CD4-positive, alpha-beta T cell treated with Interleukin-1 beta for 1 hour (primary cell): ENCODE measurements at regions not wholly inside any gene's neighbourhood (a gene's known extent, or its start where the extent isn't known, plus 50 kb on each side); places are given as distances from the start of the nearest gene placed in this dataset.
"Not testable (repeated sequence)": the region's sequence is repeated elsewhere in the genome, so short reads cannot be mapped to it uniquely, and the experiment has no call there.

ENCODE experiments used
- DNase-seq, 2 donors: peaks; one replicate each; pipeline ENCODE4 v3.0.0-alpha.2; 2020 to 2022

DNA sequence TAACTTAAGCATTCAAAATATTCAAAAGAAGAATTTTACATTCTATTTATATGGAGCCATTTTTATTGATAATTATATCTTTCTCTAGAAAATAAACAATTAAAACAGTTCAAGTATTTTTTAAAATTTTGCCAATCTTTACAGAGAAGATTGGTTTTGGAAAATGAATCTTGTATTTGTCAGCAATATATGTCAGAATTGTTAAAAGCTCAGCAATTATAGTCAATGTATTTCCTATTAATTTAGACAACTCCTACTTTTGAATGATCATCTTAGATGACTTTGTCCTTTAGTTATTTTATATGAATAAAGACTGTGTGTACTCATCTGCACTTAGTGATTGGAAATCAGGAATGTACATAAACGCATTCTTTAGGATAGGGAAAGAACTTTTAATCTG is 223.9 kb upstream of the MAD2L1 start:
- no peak for DNase-seq

DNA sequence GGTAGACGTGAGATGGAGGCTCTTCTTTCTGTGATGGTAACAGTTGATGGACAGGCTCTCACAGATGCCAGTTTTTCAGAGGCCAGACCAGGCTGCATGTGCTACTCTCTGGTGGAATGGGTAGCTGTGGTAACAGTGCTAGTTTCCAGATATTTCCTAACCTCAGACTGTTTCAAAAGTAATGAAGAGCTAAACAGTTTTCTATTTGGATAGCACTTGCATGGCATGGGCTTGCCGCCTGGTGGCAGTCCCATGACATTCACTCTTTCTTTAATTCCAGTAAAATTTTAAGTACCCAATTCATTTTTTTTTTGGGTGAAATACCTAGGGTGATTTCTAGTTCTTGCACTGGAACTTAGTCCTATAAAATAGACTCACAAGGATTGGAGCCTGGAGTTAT is 220.2 kb upstream of the MAD2L1 start:
- no peak for DNase-seq

DNA sequence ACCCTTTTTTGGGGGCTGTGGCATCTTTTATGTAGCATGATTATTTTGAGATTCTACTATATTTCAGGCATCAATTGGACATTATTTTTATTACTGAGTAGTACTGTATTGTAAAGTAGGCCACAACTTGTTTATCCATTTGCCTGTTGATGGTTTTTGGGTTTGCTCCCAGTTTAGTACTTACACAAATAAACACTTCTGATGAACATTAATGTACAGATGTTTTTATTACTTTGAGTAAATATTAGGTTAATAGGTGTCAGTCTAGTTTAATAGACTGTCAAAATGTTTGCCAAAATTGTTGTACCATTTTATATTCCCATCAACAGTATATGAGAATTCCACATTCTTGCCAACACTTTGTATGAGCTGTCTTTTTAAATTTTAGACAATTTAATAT is 214.9 kb upstream of the MAD2L1 start:
- no peak for DNase-seq

DNA sequence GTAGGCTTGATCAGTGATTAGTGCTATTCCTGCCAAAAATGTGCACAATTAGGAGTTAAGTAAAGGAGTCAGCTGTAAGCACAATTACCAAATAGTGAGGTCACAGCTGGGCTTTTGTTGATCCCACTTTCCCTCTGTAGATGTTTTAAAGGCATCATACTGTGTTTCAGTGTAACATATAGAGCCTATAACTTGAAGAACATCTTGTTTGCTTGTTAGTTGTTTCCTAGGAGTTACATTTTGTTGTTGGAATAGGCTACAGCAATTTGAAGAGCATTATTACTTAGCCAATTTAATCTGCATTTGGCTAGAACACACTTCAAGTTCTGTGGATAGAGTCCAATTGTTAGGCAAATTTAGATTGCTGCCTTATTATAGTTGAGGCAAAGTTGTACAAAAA is 210.7 kb upstream of the MAD2L1 start:
- no peak for DNase-seq

DNA sequence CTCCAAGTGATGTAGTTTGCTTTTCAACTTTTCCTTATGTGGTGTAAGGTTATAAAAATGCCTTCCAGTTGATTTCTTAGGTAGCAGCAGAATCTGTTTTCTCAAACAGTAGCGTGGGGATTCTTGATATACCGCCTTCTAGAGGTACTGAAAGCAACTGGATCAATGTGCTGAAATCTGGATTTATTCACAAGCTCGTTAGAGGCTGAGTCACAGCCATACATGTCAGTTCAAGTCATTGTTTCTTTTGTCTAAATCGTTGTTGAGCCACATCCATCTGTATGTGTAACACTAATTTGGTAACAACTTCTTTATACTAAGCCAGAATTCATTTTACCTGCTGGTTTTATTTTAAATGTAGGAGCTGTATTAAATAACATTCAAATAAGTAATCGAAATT is 200.0 kb upstream of the MAD2L1 start:
- DNase-seq: no peak

DNA sequence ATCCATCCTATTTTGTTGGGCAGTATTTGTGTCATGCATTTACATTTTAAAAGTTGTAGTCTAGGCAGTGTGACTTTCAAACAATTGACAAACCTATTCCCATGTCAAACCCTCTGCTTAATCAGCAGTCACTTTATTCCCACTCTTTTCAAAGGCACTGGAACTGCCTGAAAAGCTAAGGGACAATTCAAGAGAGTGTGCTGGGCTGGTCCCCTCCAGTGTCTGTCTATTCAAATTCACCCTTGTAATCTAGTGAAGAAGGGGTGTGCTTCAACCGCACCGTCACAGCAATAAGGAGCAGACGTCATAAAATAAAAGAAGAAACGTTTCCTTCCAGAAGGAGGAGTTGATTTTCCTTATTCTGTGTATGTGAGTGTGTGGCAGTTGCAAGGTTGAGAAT is 197.0 kb upstream of the MAD2L1 start:
- DNase-seq: no peak

DNA sequence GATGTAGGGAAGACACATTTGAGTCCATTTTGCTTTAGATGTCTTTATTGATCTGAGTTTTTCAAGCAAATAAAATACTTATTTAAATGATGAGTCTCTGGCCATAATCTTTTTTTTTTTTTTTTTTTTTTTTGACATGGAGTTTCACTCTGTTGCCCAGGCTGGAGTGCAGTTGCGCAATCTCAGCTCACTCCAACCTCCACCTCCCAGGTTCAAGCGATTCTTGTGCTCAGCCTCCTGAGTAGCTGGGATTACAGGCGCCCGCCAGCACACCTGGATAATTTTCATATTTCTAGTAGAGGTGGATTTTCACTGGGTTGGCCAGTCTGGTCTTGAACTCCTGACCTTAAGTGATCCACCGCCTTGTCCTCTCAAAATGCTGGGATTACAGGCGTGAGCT is 194.5 kb upstream of the MAD2L1 start:
- DNase-seq: no peak

DNA sequence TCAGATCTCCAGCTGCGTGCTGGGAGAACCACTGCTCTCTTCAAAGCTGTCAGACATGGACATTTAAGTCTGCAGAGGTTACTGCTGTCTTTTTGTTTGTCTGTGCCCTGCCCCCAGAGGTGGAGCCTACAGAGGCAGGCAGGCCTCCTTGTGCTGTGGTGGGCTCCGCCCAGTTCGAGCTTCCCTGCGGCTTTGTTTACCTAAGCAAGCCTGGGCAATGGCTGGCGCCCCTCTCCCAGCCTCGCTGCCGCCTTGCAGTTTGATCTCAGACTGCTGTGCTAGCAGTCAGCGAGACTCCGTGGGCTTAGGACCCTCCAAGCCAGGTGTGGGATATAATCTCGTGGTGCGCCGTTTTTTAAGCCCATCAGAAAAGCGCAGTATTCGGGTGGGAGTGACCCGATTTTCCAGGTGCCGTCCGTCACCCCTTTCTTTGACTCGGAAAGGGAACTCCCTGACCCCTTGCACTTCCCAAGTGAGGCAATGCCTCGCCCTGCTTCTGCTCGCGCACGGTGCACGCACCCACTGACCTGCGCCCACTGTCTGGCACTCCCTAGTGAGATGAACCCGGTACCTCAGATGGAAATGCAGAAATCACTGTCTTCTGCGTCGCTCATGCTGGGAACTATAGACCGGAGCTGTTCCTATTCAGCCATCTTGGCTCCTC is 189.6 kb upstream of the MAD2L1 start:
- DNase-seq: not testable (repeated sequence)

DNA sequence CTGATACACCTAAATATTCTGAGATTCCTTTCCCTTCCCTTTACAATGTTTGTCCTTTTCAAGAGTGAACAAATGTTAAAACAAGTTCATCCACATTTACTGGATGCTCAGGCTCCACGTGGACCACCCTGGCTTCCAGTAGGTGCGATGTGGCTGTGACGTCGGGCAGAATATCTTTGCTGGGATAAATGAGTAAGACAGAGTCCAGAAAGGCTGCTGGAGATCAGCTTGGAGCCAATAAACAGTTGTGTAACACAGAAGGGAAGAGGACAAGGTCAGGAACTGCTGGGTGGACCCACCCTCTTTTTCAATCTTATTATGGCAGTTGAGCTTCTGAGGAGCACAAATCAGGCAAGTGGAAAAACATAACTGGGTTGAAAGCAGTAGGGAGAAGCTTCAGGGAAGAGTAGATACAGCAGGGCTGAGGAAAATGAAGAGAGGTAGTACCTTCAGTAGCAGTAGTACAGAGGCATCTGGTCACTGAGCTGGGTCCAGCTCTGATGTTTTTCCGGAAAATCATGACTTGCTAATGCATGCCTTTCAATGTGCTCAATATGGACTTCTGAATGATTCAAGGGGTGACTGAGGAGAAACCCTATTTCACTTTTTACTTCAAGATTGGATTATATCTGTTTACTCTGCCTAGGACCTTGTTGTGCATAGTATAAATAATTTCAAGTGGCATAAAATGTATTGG is 171.8 kb upstream of the MAD2L1 start:
- no peak for DNase-seq

DNA sequence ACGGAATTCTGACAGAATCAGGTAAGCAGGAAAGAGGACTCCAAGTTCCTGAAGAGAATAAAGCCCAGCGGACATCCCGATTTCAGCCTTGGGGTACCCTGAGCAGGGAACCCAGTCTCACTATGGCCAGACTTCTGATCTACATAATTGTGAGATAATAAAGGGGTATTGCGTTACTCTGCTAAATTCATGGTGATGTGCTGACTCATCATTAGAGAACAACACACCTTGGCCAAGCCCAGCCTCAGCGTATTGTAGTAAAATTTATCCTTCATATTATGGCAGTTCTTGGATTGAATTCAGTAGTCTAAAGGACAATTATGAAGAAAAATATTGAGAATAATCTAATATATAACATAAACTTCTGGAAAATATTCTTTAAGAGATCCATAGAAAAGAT is 170.2 kb upstream of the MAD2L1 start:
- no peak for DNase-seq

DNA sequence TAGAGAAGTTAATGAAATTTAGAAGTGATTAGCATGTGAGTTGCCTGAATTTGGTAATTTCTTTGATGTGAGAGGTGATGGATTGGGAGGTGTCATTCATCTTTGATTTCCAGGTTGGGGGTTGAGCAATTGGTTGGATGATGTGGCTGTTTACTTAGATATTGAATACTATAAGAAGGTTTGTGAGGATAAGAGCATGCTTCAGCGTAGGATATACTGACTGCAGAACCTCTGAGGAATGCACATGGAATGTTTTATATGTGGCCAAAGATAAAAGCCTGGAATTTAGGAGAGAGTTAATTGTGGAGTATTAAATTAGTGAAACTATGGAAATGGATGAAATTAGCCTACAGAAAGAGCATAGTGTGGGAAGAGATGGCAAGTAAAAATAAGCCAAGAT is 165.4 kb upstream of the MAD2L1 start:
- no peak for DNase-seq

DNA sequence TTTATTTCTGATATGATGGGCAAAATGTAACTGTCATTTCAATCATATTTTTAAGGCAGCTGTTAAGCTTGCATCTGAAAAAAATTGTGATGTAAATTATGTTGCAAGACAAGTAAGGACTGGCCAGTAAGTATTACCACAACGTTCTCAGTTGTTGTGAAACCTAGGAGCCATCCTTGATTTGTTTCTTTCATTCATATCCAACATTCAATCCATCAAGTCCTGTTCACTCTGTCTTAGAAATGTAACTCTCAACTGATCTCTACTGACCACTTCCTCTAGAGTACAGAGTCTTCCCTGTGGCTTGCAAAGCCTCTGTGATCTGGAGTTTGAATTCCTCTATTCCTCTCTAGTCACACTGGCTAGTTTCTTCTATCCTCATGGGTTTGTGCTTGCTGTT is 161.4 kb upstream of the MAD2L1 start:
- DNase-seq: no peak

DNA sequence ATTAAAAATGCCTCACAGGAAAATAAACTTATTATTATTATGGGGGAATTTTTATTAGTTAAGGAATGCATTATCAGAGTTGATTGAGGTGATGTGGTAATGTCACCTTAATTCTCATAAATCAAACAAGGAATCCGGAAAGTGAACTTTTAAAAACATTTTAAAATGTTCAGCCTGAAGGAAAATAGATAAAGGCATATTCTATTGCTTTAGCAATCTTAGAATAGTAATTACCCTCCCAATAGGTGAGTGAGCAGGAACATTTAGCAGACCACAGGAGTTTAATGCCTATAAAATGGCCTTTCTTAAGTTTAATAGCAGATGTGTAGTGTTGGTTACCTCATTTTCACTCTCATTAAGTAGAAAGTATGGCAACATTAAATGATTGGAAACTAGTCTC is 160.9 kb upstream of the MAD2L1 start:
- DNase-seq: no peak

DNA sequence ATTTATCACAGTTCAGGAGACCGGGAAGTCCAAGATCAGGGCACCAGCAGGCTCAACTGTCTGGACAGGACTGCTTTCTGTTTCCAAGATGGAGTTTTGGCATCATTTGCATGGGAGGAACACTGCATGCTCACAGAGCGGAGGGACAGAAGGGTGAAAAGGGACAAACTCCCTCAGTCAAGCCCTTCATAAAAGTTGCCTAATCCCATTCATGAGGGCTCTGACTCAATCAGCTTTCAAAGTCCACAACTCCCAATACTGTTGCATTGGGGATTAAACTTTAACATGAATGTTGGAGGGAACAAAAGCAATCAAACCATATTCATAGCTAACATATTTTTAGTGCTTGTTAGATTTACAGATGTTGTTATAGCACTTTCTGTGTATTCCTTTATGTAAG is 158.9 kb upstream of the MAD2L1 start:
- DNase-seq: no peak

DNA sequence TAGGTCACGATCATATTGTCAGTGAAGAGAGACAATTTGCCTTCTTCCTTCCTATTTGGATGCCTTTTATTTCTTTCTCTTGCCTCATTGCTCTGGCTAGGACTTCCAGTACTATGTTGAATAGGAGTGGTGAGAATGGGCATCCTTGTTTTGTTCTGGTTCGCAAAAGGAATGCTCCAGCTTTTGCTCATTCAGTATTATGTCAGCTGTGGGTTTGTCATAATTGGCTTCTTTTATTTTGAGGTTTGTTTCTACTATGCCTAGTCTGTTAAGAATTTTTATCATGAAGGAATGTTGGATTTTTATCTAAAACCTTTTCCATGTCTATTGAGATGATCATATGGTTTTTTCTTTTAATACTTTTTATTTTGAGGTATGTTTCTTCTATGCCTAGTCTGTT is 152.3 kb upstream of the MAD2L1 start:
- no peak for DNase-seq

DNA sequence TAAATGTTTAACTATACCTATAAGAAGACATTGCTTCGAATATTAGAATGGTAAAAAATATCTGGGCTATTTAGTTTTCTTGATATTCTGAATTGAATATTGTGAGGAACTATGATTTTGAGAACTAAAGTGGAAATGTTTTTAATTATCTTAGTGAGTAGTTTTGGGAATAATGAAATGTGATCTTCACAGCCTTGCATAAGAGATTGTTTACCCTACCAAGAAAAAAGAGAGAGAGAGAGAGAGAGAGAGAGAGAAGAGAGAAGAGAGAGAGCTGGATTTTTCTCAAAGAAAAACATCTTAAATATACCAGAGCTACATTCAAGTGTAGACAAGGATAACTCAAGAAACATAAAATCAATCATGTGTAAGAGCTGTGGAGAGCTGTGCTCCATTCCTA is 148.7 kb upstream of the MAD2L1 start:
- no peak for DNase-seq

DNA sequence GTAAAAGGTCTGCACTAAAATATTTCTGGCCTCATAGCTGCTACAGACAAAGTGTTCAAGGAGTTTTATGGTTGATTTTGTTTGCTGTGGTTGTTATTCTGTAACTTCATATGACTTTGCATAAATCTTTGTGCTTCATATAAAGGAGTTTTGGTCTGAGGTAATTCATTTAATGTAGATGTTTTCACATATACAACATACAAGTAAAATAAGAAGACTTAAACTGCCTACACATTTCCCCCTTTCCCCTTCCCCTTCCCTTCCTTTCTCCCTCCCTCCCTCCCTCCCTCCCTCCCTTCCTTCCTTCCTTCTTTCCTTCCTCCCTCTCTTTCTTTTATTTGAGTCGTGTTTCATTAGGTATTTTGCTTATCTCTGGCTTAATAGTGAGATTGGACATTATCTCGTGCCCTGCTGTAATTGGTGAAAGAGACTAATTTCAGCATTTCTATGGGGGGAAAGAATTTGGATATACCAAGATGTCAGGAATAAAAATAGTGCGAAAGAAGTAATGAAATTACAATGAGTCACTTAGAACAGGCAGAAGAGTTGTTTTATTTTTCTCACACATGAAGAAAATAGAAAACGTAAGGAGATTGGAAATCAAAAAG is 144.9 kb upstream of the MAD2L1 start:
- no peak for DNase-seq

DNA sequence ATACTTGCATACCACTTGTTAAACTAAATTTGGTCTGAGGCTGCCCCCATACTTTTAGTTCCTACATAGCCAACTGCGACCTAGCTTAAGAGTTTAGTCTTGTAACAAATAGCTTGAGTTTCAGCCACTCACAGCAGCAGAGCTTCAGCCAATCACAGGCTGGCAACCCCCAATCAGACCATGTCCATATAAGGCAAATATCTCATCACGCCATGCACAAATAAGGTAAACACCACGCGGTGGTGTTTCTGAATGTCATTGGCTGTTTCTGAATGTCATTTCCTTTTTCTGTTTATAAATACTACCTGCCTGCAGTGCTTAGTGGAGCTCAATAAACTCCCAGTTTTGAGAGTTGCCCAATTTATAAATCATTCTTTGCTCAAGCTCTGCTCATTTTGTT is 143.1 kb upstream of the MAD2L1 start:
- no peak for DNase-seq

DNA sequence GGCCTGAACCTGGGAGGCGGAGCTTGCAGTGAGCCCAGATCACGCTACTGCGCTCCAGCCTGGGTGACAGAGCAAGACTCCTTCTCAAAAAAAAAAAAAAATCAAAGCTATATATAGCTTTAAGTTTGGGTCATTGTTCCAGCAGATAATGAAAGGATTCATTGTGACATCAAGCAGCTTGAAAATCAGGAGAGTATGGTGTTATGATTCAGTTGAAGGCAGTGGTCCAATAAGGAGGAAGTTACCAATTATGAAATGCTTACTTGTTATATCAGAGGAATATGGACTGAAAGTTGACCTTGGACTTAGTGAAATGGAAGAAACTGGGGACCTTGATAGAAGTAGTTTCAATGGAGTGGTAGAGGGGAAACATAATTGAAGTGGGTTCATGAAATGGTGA is 140.4 kb upstream of the MAD2L1 start:
- DNase-seq: no peak

DNA sequence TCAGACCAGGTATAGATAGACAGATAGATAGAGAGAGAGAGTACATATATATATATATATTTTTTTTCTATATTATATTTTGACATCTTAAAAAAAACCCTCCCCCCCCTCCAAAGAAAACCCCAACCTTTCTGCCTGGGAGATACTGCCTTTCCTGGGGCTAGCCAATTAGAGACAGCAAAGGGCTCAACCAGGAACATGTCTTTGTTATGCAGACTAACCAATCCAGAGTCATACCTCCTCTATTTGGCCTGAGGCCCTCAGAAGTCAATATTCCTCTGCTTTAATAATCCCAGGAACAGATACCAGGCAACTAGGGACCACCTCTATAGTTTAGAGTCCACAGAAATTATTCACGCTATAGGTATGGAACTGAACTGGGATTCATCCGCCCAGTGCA is 135.6 kb upstream of the MAD2L1 start:
- no peak for DNase-seq

DNA sequence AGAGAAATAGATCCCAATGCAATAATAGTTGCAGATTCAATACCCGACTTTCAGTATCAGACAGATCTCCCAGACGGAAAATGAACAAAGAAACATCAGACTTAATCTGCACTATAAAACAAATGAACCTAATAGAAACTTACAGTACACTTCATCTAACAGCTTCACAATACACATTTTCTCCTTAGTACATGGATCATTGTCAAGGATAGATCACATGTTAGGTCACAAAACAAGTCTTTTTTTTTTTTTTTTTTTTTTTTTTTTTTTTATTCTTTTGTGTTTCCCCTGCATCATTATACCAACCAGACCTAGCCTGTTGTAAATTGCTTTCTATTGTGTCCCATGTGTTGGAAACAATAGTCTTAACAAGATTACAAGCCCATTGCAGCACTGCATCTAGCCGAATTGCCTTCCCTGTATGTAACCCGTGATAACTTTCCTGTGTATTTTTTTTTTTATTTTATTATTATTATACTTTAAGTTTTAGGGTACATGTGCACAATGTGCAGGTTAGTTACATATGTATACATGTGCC is 134.0 kb upstream of the MAD2L1 start:
- DNase-seq: not testable (repeated sequence)

DNA sequence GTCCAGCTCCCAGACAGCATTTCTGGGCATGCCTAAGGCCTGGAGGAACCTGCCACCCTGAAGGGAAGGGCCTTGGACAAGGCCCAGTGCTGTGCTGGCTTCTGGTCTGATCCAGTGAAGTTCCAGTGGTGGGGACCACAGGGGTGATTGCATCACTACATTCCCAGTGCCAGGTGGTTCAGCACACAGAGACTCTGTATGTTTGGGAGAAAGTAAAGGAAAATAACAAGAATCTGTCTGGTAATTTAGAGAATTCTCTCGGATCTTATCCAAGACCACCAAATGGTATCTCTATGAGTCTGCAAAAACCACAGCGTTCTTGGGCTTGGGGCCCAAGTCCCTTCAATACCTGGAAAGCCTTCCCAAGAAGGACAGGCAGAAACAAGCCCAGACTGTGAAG is 131.8 kb upstream of the MAD2L1 start:
- DNase-seq: no peak

DNA sequence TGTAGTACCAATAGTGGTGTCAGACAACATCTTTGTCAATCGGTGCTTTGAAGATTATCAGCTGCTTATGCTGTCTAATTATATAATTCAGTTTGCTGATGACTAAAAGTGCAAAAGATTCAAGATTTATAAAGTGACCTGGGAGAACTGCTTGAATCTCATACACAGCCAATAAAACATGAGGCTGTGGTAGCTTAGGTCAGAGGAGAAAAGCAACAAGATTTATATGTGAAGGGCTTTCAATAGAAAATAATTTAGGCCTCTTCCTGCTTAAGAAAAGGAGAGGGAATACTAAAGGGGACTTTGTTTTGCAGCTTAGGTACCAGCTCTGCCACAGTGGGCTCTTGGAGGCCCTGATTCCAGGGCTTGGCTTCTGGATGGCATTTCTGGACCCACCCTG is 111.0 kb upstream of the MAD2L1 start:
- no peak for DNase-seq

DNA sequence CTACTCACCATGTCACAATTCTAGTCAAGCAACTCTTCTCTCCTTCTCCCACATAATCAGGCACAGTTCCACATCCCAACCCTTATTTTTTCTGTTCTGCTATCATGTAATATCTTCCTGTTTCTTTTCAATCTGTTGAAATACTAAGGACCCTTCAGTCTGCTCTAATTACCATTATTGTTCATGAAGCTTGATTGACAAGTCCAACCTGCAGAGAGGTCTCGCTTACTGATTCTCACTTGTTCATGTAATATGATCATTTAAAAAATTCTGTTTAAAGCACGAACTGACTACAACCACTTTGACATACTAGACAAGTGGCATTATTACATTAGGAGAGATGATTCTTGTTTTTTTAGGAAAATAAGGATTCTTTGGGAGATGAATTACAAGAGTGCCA is 108.6 kb upstream of the MAD2L1 start:
- DNase-seq: no peak
